ENCODE measurements at regions not wholly inside any gene's neighbourhood (a gene's known extent, or its start where the extent isn't known, plus 50 kb on each side); places are given as distances from the start of the nearest gene placed in this dataset.

DNA sequence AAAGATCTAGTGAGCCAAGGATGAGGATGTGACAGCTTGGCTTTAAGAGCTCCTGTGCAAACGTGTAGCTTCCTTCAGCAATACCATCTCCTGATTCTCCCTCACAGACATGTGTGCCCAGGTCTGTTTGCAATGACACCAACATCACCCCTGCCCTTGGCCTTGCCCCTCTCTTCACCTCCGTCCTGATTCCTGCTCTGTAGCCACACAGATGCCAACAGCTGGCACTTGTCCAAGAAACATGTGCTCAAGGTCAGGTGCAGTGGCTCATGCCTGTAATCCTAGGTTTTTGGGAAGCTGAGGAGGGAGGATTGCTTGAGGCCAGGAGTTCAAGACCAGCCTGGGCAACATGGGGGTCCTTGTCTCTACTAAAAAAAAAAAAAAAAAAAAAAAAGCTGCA lies 103.8 kb upstream of the CRHR1 start:
- DNase-seq (ENCODE audit: low read depth), result no peak

DNA sequence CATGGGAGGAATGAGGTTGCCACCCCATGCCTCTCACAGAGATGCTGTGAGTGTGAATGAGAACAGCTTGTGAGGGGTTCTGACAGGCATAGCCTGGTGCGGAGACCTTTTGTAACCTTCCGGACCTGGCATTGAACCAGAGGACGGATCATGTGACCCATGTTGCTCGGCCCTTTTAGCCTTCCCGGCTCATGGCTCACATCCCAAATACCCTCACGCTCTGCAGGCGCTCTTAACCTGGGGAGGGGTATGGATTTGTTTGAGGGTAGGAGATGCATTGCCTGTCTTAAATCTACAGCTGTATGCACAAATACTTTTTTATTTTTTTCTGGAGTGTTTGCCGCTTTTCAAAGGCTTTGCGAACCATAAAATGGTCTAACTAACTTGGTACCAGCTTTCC lies 102.4 kb upstream of the CRHR1 start:
- no peak for DNase-seq (ENCODE audit: low read depth)

DNA sequence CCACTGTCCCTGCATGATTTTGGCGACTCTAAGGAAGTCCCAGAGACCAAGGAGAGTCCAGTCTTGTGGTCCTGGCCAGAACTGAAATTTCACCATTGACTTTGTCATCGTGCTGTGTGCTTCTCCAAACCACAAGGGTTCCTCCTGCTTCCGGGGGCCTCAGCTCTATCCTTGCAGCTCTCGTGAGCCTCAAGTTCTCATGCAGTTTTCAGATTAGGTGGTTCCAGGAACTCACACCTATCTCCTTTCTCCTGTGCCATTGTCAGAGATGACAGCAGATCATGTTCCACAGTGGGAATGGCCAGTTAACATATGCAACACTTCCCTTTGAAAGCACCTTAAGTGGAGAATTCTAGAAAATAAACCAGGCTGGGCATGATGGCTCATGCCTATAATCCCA lies 97.9 kb upstream of the CRHR1 start:
- no peak for DNase-seq (ENCODE audit: low read depth)

DNA sequence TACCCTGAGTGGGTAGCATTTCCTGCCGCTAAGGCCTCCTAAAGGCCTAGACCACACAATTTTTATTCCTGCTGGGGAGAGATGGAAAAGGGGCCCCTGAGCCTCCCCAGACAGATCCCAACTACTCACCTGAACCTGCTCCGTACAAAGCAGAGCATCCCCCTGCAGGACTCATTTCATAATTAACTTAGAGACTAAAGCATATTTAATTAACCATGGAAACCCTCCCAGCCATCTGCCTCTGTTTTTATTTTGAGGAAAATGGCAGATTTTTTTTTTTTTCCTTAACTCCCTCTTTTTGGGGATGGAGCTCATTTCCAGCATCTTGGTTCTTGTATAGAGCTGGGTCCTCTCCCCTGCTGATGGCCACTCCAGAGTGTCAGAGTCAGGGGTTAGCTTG lies 96.5 kb upstream of the CRHR1 start:
- no peak for DNase-seq (ENCODE audit: low read depth)

DNA sequence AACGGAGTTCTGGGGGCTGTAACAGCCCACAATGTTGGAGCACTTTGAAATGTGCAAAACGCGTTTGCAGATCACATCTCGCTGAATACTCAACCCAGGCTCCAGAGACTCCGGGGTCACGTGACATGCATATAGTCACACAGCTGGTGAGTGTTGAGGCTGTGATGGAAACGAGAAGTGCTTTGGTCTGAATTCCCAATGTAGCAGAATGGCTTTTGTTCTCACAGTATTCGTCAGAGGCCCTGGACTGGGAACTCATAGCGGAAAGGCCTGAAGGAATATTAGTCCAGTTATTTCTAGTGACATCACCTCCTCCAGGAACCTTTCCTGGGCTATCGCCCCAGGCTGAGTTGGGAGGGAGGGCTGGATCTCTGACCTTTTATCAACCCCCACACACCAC lies 95.8 kb upstream of the CRHR1 start:
- no peak for DNase-seq (ENCODE audit: low read depth)

DNA sequence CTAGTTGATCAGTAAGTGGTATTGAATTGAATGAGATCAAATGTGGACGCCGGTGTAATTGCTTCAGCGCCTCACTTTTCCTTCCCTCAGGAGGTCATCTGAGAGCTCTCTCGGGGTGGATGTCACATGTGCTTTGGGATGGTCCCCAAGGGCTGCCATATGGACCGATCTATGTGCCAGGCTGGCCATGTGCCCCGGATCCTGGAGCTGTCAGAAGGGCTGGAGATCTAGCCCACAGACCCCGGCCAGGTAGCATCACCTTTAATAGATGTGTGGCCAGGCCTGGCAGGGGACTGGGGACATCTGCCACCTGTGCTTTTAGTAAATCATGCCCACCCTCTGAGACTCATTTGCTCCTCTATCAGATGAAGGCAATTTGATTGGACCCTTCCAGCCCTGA lies 95.3 kb upstream of the CRHR1 start:
- no peak for DNase-seq (ENCODE audit: low read depth)

DNA sequence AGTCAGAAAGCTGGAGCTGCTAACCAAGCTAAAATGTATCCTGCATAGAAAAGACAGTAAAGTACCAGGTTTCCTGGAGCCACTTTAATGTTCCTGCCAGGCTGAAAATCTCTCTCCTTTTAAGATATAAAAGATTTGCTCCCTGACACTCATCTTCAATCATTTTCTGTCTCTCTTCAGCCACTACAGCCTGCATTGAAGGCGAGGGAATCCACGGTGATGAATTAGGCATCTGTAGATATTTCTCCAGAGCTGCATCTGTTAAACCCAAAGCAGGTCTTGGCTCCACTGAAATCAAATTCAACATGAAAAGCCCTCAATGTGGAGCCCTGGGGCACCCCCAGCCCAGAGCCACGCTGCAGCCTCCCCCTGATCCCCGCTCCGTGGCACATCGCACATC lies 94.7 kb upstream of the CRHR1 start:
- no peak for DNase-seq (ENCODE audit: low read depth)

DNA sequence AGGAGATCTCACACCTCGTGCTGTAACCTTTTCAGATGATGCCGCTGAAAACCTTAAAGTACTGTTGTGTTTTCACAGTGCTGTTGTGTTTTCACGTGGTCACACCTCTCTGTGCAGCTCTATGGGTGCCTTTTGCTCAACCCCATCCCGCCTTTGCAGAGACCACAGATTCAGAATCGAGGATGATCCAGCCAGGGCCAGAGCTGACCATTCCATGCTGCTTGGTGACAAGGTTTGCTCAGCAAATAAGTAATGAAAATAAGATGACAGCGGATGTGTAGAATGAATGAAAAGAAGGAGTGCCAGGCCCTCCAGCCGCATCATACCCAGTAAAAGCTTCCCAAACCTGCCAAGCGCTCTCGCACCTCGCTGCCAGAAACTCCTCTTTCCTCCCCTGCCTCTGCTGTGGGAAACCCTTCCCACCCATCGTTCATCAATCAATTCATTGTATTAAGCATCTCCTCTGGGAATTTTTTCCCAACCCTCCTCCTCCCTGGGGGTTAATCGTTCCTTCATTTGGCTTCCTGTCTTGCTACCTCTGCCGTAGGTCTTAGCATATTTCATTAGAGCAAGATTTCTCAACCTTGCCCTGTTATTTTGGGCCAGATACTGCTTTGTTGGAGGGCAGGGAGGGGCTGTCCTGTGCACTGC lies 93.4 kb upstream of the CRHR1 start:
- no peak for DNase-seq (ENCODE audit: low read depth)

DNA sequence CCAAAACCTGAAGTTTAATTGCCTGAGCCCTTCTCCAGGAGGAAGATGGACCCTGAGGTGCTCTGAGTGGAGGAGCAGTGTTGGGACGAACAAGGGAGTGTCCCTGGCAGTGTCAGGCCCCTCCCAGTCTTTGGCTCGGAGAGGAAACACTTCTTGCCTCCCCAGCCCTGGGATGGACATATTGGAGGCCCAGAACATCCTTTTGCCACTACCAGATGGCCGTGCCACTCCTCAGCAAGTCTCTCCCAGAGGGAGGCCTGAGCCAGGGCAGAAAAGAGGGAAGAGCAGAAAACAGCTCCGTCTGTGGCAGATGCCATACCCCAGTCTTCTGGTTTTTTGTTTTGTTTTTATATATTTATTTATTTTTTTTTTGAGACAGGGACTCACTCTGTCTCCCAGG lies 91.5 kb upstream of the CRHR1 start:
- DNase-seq (ENCODE audit: low read depth), result no peak

DNA sequence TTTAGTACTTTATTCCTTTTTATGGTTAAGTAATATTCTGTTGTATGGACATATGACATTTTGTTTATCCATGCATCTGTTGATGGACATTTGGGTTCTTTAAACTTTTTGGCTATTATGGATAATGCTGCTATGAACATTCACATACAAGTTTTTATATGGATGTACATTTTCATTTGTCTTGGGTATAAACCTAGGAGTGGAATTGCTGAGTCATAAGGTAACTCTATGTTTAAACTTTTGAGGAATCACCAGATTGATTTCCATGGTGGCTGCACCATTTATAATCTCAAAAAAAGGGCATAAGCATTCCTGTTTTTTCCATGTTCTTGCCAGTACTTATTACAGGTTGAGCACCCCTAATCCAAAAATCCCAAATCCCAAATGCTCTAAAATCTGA lies 90.3 kb upstream of the CRHR1 start:
- no peak for DNase-seq (ENCODE audit: low read depth)

DNA sequence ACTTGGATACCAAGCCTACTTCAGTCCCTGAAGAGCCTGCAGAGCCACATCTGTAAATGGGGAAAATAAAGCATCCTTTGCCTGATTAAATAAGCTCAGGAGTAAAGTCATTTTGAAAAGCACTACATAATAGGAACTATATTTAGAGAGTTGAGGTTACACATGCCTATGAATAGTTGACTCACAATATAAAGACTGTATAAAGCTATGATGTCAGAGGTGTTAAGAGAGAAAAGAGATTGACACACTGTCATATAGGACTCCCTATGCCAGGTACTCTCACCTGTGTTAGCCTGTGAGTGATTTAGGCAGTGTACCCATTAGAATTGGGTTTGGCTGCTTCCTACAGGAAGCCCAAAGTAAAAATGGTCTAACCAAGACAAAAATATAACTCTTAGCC lies 87.7 kb upstream of the CRHR1 start:
- DNase-seq (ENCODE audit: low read depth), result no peak

DNA sequence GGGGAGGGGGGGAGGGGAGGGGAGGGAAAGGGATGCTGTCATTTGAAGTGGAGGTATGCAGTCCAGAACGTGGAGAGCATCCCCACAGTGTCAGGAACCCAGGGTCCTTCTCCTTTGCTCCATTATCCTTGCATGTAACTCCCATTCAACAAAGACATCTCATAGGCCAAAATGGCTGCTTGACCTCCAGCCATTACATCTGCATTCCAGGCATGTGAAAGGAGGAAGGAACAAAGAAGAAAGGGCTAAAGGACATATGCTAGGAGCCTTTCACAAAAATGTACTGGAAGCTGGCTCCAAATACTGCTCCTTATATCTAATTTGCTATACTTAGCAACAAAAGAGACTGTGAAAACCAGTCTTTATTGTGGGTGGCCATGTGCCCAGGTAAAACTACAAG lies 87.0 kb upstream of the CRHR1 start:
- no peak for DNase-seq (ENCODE audit: low read depth)

DNA sequence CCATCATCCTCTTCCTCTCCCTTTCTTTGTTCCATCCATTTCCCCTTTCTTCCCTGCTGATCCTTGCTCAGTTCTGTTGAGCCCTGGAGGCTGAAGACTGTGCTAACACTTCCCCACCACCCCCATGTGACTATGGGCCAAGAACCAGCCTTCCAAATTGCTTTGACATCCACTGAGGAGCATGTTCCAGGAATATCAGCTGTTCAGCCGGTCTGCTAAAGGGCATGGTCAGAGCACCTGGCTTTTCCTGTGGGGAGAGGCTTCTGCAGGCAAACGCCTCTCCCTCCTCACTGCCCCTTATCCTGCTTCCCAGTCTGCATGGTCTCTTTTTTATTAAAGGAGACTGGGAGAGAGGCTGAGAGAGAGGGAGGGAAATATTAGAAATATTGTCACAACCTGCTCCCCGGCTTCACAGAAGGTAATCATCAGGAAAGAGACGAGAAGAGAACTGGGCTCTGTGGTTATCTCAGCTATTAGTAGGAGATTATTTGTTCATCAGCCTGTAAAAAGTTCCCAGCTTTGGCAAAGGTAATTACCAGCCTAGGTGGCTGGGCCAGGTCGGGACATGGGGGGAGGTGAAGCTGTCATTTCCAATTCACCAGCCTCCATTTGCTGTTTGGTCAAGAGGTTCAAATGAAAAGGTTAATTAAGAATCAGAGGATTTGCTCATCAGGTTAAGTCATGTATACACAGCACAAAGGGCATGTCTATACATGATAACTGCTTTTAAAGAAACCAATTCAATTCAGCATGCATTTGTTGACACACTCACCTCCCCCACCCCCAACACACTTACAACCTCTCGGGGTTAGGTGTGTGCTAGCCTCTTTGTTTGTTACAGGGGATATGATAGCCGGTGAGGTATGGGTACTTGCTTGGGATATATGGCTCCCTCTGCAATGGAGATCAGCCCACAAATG lies 83.7 kb upstream of the CRHR1 start:
- DNase-seq (ENCODE audit: low read depth), result no peak

DNA sequence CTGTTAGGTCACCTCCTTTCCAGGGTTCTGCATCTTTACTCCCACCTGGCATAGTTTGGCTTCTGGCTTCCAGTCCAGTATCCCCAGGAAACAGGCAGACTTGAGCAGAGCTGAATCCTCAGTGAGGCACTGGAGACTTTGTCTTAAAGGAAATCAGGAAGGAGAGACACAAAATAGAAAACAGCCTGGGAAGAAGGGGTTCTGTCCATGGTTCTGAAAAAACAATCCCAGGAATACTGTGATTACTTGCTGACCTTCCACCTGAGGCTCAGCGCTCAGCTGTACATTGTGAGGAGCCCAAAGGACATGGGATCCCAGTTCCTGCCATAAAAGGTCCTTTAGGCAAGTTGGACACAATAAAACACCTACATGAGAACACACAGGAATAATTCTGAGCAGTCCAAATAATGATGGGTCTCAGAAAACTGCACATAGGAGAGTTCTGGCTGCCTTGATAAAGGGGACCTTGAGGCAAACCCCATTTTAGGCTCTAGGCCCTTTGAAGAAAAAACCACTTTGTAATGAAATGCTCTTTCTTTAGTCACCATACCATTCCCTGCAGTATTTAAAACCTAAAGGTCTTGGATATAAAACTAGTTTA lies 81.4 kb upstream of the CRHR1 start:
- no peak for DNase-seq (ENCODE audit: low read depth)

DNA sequence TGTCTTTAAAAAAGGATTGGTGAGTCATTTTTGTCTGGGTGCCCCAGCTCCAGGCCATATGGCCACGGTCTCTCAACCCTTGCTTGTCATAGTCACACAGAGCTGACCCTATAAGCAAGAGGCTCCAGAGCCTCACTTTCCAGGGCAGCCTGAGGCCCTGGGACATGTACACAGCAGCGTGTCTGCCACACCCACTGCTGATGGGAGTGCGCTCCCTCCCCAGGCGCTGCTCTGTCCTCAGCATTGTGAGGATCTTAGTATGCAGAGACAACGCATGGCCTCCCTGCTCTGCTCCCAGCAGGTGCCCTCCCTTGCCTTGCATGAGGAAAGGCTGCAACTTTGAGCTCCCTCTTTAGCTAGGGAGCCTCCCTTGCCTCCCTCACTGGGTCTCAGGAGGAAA lies 80.8 kb upstream of the CRHR1 start:
- no peak for DNase-seq (ENCODE audit: low read depth)

DNA sequence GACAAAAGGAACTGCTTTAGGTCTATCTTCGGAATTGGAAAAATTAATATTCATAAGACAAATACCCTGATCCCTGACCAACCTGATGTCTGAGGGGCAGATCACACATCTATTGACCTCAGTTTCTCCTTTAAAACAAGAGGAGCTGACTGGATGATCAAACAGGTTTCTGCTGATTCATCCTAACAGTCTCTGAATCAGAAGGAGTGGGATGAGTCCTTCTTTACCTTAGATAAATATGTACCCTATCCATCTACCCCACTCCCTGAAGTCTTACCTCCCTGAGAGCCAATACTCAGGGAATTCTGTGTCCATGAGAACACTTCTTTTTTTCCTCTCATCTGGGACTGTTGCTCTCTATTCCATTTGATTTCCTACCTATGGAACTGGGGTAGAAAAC lies 80.3 kb upstream of the CRHR1 start:
- no peak for DNase-seq (ENCODE audit: low read depth)

DNA sequence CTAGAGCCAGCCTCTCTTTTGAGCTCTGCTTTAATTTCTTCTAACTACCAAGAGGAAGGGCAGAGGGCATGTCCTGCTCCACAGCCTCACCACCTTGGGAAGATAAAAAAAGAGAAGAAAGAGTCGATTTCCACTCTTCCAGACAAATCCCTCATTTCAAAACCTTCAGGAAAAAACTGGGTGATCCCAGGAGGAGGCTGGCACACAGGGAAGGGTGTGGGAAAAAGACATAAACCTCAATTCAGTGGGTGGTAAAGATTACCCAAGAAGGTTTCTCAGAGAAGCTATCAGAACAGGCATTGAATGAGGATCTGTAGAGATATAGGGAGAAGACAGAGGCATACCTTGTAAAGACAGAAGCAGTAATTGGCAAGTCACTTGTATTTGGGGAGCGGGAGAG lies 79.9 kb upstream of the CRHR1 start:
- no peak for DNase-seq (ENCODE audit: low read depth)

DNA sequence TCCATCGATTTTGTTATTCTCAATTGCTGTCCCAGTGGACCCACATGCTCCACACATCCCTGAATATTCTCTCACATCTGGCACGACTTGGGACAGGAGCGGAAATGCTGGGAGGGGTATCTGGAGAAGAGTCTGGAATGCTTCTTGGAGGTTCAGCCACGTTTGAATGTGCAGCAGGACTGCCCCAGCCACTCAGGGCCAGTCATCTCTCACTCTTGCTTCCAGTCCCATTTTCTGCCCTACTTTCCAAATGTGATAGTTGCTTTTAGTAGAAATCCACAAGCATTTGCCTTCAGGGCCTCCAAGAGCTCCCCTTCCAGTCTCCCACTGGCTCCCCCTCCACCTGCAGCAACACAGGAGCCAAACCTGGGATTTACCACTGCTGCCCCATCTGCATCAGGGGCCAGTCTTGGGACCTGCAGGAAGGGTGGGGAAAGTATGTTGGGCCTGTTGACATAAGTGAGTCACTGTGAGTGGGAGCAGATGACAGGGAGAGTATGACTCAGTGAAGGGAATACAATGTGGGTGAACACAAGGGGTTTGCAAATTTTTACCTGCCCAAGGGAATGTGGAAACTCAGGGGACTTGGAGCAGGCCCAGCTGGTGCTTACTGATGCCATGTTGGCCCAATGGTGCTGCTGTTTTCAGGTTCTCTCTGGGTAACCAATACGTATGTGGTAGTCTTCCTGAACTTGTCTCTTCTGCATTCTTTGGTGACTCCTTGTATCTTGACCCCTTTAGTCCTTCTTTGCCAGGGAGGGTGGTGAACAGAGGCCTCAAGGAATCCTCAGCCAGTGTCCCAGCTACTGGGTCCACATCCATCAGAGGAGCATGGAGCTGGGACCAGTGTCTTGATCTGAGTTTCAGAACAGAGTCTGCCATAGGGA lies 78.8 kb upstream of the CRHR1 start:
- DNase-seq (ENCODE audit: low read depth), result no peak

DNA sequence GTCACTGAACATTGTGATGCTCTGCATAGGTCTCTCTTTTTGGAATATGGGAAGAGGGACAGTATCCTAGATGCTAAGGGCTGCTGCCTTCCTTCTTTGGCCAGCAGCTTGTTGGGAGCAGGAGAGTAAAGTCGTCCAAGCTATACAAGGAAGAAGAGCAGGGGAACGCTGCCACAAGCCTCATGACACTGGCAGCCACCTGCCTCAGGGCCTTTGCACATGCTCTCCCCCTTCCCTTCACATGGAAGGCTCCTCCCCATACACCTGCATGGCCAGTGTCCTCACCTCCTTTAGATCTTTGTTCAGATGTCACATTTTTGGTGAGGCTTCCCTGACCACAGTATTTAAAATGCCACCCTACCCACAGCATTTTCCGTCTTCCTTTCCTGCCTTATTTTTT lies 78.1 kb upstream of the CRHR1 start:
- no peak for DNase-seq (ENCODE audit: low read depth)

DNA sequence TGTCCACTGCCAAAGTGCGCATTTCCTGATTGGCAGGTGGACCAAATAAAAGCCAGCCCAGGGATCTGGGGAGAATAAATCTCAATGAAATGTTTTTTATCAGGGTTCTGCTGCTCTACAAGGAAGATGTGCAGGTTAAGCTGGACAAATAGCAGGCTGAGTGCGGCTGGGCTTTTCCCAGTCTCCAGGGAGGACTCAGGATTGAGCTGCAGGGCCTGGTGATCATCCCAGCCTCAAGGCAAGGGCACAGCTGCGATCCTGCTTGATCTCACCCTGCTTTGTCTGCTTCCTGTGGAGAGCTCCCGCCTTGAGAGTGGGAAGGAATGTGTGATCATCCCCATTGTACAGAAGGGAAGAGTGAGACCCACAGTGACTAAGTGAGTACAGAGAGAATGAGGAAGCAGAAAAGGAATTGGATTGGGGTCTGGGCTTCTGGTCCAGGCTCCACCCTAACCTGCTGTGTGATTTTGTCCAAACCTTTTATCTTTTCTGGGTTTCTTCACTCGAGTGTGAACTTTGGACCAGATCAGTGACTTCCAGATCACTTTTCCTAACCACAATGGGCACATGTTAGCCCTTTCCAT lies 75.3 kb upstream of the CRHR1 start:
- DNase-seq (ENCODE audit: low read depth), result no peak

DNA sequence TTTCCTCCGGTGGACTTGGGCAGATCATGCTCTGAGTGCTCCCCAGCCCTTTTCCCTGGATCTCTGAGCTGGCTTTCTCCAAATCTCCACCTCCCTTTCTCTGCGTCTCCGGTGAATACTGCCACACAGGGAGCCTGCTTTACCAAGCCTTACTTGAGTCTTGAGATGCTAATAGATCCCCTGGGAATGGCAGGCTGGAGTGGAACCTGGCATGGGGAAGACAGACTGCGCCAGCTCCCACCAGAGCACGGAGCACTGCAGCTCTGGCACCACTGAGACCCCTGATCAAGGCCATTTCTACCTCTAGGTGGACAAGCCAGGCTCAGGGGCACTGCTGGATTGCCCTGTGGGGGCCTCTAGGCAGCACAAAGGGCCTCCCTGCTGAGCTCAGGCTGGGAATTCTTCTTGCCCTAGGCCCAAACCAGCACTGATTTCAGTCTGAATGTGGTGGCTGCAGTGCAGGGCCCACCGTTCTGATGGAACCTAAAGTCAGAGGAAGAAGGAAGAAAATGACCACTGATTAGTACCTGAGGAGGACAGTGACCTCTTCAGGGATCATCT lies 74.3 kb upstream of the CRHR1 start:
- no peak for DNase-seq (ENCODE audit: low read depth)

DNA sequence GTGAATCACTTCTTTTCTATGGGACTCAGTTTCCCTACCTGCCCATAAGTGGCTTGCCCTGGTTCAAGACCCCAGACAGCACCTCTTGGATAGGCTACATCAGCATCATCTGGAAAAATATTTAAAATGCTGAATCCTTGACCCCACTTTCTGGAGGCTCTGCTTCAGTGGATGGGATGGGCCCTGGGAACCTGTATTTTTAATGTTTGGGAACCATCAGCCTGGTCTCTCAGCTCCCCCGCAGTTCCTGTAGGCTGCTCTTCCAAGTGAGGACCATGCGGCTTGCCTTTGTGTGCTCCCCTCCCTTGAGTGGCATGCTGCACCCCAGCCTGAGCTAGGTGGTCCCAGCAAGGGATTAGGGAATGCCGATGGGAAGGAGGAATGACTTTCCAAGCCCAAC lies 68.3 kb upstream of the CRHR1 start:
- DNase-seq (ENCODE audit: low read depth), result no peak
